ENCODE measurements at regions not wholly inside any gene's neighbourhood (a gene's known extent, or its start where the extent isn't known, plus 50 kb on each side); places are given as distances from the start of the nearest gene placed in this dataset.

- TF ChIP-seq YY1 (IDR thresholded peaks at IDR 0.05; ENCODE audit: insufficient read depth, insufficient read length): no peak
- no peak for TF ChIP-seq SUZ12 (IDR thresholded peaks at IDR 0.05; ENCODE audit: extremely low read depth, insufficient read depth, insufficient read length)
- TF ChIP-seq ZNF274 (IDR thresholded peaks at IDR 0.05; ENCODE audit: low read depth, low read length): no peak
Measured at GRCh38 chr4:111040904-111041303, 418.0 kb upstream of the PITX2 start.

Data from NT2/D1 (cell line).